NCI-H2196 (cell line): ENCODE measurements at regions not wholly inside any gene's neighbourhood (a gene's known extent, or its start where the extent isn't known, plus 50 kb on each side); places are given as distances from the start of the nearest gene placed in this dataset.
A peak's percentile ranks its signal among the peaks of the same experiment; 100 is the strongest.

Source experiments
- DNase-seq: peaks from one replicate; lab custom pipeline; 2025; ENCODE audit not compliant: unreplicated experiment; lab: John Stamatoyannopoulos, UW

DNA sequence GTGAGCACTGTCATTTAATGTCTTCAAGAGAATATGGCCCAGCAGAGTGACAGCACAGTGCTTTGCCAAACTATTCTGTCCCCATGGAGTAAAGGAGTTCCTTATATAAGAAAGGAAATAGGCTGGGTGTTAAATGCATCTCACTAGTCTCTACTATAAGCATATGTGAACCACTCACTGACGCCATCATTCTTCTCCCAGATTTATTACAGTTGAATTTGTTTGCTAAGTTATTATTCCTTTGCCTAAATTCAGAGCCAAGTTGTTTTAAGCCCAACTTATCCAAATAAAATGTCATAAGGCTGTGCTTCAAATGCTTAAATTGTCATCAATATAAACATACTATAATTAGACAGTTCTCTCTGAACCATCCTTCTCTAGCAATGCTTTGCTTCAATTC is 151.6 kb downstream of the KCNA5 start:
- DNase-seq, result no peak

- DNase-seq, result no peak
Measured at GRCh38 chr12:5195691-5196090, 152.0 kb downstream of the KCNA5 start.

- no peak for DNase-seq
Measured at GRCh38 chr12:5197131-5197530, 153.5 kb downstream of the KCNA5 start.

- no peak for DNase-seq
Measured at GRCh38 chr12:5197656-5198055, 154.0 kb downstream of the KCNA5 start.

DNA sequence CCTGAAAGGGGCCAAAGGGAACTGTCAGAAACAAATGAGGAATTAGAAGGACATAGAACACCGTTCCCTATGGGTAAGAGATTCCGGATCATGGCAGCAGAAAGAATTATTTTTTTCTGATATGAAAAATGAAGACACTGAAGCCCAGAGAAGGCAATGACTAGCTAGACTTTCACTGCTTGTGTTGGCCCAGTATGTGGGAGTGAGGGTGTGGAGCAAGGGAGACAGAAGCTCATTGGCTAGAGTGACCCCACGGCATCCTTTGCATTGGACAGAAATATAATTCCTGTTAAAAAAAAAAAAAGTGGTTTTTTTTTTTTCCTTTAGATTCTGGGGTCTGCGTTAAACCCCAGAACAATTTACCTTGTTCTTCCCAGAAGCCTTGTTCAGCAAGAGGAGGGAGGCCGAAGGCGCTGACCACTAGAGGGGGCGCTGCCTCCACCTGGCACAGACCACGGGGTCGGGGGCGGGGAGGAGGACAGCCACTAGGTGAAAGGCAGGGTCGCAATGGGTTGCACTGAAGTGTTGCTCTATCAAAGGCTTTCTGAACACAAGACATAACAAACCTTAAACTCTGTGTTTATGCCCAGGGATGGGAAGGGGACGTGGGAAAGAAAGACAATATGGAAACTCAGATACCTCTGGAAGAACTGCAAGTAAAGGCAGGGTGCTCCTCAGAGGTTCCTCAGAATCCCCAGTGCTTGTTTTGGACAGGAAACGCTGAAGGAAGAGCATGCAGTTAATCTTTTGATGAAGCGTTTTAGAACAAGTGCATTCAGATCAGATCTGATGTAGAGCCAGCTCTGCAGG is 156.8 kb downstream of the KCNA5 start:
- DNase-seq, result peak; percentile 52

- DNase-seq, result peak; percentile 71
Measured at GRCh38 chr12:5201554-5202218, 158.0 kb downstream of the KCNA5 start.

GRCh38 chr12:5203274-5203673 is 159.6 kb downstream of the KCNA5 start:
- no peak for DNase-seq

GRCh38 chr12:5203720-5204119 is 160.0 kb downstream of the KCNA5 start:
- DNase-seq, result no peak

DNA sequence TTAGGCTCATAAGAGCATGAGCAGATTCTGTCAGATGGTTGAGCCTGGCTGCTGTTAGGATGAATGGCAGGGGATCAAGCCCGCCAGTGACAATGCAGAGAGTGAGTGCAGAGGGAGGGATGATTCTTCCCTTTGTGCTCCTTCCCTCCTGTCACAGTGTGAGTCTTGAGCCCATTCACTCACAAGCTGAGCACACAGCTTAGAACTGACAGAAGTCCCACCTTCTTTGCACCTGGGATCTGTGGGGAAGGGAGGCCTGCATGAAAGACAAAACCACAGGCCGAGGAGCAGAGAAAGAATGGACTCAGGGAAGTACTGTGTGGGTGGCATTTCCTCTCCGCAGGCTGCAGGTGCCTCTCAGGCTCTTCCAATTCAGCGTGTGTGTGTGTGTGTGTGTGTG is 160.6 kb downstream of the KCNA5 start:
- DNase-seq, result no peak

- DNase-seq, result no peak
Measured at GRCh38 chr12:5204831-5205230, 161.2 kb downstream of the KCNA5 start.

DNA sequence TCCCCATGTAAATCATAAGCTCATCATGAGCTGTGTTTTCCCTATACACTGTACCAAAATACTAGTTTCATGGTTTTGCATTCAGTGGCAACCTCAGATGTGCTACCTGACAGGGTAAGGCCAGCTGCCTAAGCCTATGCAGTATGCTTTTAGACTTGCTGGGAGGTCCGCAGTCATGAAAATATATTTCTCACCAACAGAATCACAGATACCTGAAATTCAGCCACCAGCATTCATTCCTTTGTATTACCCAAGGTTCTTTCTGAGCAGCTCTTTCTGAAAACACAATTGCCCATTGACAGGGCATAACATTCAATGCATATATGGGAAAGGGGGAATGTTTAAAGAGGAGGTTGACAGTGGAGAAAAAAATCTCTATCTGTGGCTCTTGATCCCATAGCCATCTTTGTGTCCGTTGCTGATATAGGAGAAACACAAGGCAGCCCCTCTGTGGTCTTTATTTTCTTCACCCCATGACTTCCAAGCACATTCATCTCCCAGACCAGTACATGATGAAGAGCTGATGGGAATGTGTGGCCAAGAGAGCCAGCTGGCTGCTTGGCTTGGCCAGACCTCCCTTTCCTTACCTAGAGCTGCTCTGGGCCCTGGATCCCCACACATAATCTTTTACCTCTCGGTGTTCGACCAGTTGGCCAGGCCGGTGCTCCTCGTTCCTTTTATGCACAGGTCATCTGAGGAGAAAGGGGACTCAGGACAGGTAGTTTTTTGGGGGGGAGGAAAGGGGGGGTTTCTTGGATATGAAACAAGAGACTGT is 162.9 kb downstream of the KCNA5 start:
- DNase-seq, result no peak

- DNase-seq, result no peak
Measured at GRCh38 chr12:5210179-5210922, 166.7 kb downstream of the KCNA5 start.

DNA sequence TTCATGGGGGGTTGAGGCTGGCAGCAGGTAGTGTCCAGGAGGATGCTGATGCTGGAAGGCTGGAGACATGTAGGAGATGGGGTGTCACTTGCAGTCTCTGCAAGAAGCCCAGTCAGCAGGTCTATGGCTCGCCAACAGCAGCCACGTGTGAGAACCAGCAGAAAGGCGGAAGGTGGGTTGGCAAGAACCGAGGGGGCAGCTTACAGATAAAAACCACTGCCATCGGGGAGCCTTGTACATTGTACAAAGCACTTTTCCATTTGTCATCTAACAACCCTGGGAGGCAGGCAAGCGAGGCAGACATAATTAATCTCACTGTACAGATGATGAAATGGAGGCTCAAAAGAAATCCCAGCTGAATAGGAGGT is 167.2 kb downstream of the KCNA5 start:
- no peak for DNase-seq

DNA sequence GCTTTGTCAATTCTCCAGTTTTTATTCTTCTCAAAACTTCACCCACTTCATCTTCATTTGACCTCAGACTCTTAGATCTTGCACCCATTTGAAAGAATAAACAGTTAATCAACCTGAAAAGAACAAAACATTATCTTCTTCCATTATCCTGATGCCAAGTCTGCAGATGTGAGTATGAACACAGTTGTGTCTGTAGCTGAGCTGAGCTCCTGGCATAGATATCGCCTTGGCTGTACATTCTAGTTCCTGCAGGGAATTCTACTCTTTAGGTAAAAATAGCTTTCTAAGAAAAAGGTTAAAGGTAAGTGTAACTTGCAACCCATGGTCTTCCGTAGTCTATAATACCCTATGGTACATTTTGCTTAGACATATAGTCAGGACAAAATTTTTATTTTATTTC is 169.7 kb downstream of the KCNA5 start:
- no peak for DNase-seq

GRCh38 chr12:5213990-5214389 is 170.3 kb downstream of the KCNA5 start:
- no peak for DNase-seq

- DNase-seq, result no peak
Measured at GRCh38 chr12:5217936-5218335, 174.3 kb downstream of the KCNA5 start.

GRCh38 chr12:5220099-5220498 is 176.4 kb downstream of the KCNA5 start:
- DNase-seq, result no peak

DNA sequence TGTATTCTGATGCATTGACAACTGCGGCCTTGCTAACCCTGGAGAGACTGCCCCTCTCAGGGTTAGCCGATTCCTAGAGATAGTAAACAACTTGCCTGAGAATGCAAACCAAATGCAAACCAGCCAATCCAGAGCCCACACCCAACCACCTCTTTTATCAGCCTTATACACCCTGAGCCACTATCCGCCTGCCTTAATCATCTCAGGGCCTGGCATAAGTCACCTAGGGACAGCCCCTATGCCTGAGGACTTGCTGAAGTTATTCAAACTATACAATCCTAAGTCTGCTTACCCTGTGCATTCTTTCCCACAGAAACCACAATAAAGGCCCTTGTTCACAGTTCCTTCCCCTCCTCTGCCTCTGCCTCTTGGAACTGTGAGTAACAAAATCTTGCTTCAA is 177.2 kb downstream of the KCNA5 start:
- no peak for DNase-seq

GRCh38 chr12:5222011-5222461 is 178.4 kb downstream of the KCNA5 start:
- no peak for DNase-seq

GRCh38 chr12:5222729-5223128 is 179.1 kb downstream of the KCNA5 start:
- DNase-seq, result no peak

DNA sequence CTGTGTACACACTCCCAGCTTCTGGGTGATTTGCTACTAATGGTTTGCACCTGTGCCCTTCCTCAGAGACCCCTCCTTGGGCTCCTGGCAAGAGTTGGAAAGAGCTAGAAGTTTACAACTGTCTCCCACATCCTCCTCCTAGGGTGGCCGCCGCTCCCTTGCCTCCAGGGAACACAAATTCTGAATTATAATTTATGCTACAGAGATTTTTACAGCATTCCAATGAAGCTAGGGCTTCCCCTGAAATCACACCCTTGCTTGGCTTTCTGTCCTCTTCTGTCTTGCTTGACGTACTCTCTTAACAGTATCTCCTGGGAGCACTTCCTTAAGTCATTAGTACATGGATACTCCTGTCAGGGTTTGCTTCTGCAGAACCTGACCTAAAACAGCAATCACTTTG is 180.2 kb downstream of the KCNA5 start:
- no peak for DNase-seq
